HG02973 (cell line): ENCODE measurements at regions not wholly inside any gene's neighbourhood (a gene's known extent, or its start where the extent isn't known, plus 50 kb on each side); places are given as distances from the start of the nearest gene placed in this dataset.
A peak's percentile ranks its signal among the peaks of the same experiment; 100 is the strongest.
"Not testable (repeated sequence)": the region's sequence is repeated elsewhere in the genome, so short reads cannot be mapped to it uniquely, and the experiment has no call there.

ENCODE experiments used
- ATAC-seq: cut with Tn5 transposase; IDR thresholded peaks from one replicate; pipeline ENCODE4 v1.9.1; 2021; ENCODE audit warnings: moderate library complexity; ENCODE audit not compliant: unreplicated experiment

GRCh38 chr6:27679964-27680694 is 207.2 kb upstream of the ZNF184 start:
- ATAC-seq = no peak

GRCh38 chr6:27679308-27679963 is 206.5 kb upstream of the ZNF184 start:
- ATAC-seq = no peak

- ATAC-seq = no peak
Measured at GRCh38 chr6:27678469-27678868, 205.6 kb upstream of the ZNF184 start.

- no peak for ATAC-seq
Measured at GRCh38 chr6:27674882-27675281, 202.0 kb upstream of the ZNF184 start.

- ATAC-seq = peak; percentile 52
Measured at GRCh38 chr6:27672113-27672799, 199.4 kb upstream of the ZNF184 start.

GRCh38 chr6:27669624-27670301 is 196.9 kb upstream of the ZNF184 start:
- no peak for ATAC-seq

GRCh38 chr6:27669295-27669623 is 196.4 kb upstream of the ZNF184 start:
- ATAC-seq = no peak

- ATAC-seq = no peak
Measured at GRCh38 chr6:27668442-27669294, 195.8 kb upstream of the ZNF184 start.

GRCh38 chr6:27667657-27668441 is 194.9 kb upstream of the ZNF184 start:
- ATAC-seq = no peak

GRCh38 chr6:27667016-27667656 is 194.2 kb upstream of the ZNF184 start:
- ATAC-seq = no peak

GRCh38 chr6:27662769-27663168 is 189.9 kb upstream of the ZNF184 start:
- no peak for ATAC-seq

GRCh38 chr6:27662212-27662611 is 189.3 kb upstream of the ZNF184 start:
- ATAC-seq = not testable (repeated sequence)

GRCh38 chr6:27653143-27653825 is 180.4 kb upstream of the ZNF184 start:
- ATAC-seq = not testable (repeated sequence)

GRCh38 chr6:27651371-27651732 is 178.4 kb upstream of the ZNF184 start:
- ATAC-seq = no peak

- no peak for ATAC-seq
Measured at GRCh38 chr6:27650620-27651370, 177.9 kb upstream of the ZNF184 start.

- ATAC-seq = no peak
Measured at GRCh38 chr6:27644528-27644927, 171.6 kb upstream of the ZNF184 start.

- ATAC-seq = no peak
Measured at GRCh38 chr6:27642744-27643456, 170.0 kb upstream of the ZNF184 start.

- ATAC-seq = not testable (repeated sequence)
Measured at GRCh38 chr6:27635886-27636285, 163.0 kb upstream of the ZNF184 start.
